WTC11 (cell line): ENCODE measurements at regions not wholly inside any gene's neighbourhood (a gene's known extent, or its start where the extent isn't known, plus 50 kb on each side); places are given as distances from the start of the nearest gene placed in this dataset.

Source experiments
- ATAC-seq: fragments of 200-7000 bp; cut with Tn5 transposase; 2 replicates; pipeline ENCODE4 v1.10.0; 2021; ENCODE audit warnings: mild to moderate bottlenecking, moderate library complexity
- CTCF ChIA-PET: fragments of 300-600 bp; sonication (Branson Sonifier 250); formaldehyde crosslinking; loops from one replicate; lab custom pipeline; 2021; ENCODE audit warnings: antibody characterized with exemption; lab: Charles Lee
- POLR2A ChIA-PET: fragments of 350-600 bp; sonication (Branson Sonifier 250); formaldehyde crosslinking; loops from one replicate; lab custom pipeline; 2021; ENCODE audit warnings: antibody characterized with exemption; lab: Charles Lee
- DNase-seq: peaks from one replicate; pipeline ENCODE4 v3.0.0; 2021; ENCODE audit warnings: low spot score
- H3K27ac Mint-ChIP-seq: 2 replicates; pipeline ENCODE4 v1.8.0; 2021; ENCODE audit warnings: mixed read lengths
- H3K27me3 Mint-ChIP-seq: 2 replicates; pipeline ENCODE4 v1.8.0; 2021; ENCODE audit warnings: low read depth, mild to moderate bottlenecking, moderate library complexity, mixed read lengths
- H3K36me3 Mint-ChIP-seq: 2 replicates; pipeline ENCODE4 v1.8.0; 2021; ENCODE audit warnings: mixed read lengths
- H3K4me1 Mint-ChIP-seq: 2 replicates; pipeline ENCODE4 v1.8.0; 2022; ENCODE audit warnings: mixed read lengths
- H3K4me3 Mint-ChIP-seq: 2 replicates; pipeline ENCODE4 v1.8.0; 2021; ENCODE audit warnings: mild to moderate bottlenecking, moderate library complexity, mixed read lengths
- H3K9me3 Mint-ChIP-seq: 2 replicates; pipeline ENCODE4 v1.8.0; 2021; ENCODE audit warnings: mixed read lengths
- ATF1 ChIP-seq: sonication (generic); formaldehyde crosslinking; IDR thresholded peaks from 2 replicates; pipeline ENCODE4 v1.8.1; 2023; ENCODE audit warnings: mild to moderate bottlenecking, moderate library complexity, missing genetic modification reagents
- ATF2 ChIP-seq: sonication (generic); formaldehyde crosslinking; IDR thresholded peaks from 2 replicates; pipeline ENCODE4 v1.8.1; 2022; ENCODE audit warnings: low read depth, missing genetic modification reagents, borderline replicate concordance
- ATF6 ChIP-seq: sonication (generic); formaldehyde crosslinking; IDR thresholded peaks from 2 replicates; pipeline ENCODE4 v1.8.1; 2023; ENCODE audit warnings: mild to moderate bottlenecking, missing genetic modification reagents
- CBFB ChIP-seq: sonication (generic); formaldehyde crosslinking; IDR thresholded peaks from 2 replicates; pipeline ENCODE4 v1.8.1; 2022; ENCODE audit warnings: mild to moderate bottlenecking, low read depth, missing genetic modification reagents
- E2F4 ChIP-seq: sonication (generic); formaldehyde crosslinking; IDR thresholded peaks from 2 replicates; pipeline ENCODE4 v1.8.1; 2022; ENCODE audit warnings: low read depth, mild to moderate bottlenecking, moderate library complexity, missing genetic modification reagents, borderline replicate concordance
- EMX1 ChIP-seq: fragments of 250-450 bp; sonication (Bioruptor Pico); IDR thresholded peaks from 2 replicates; pipeline ENCODE4 v1.8.0; 2021; ENCODE audit warnings: mild to moderate bottlenecking
- ESRRA ChIP-seq: sonication (generic); formaldehyde crosslinking; IDR thresholded peaks from 2 replicates; pipeline ENCODE4 v1.8.1; 2022; ENCODE audit warnings: mild to moderate bottlenecking, missing genetic modification reagents, borderline replicate concordance
- GTF2I ChIP-seq: fragments of 250-450 bp; sonication (Bioruptor Pico); conservative IDR thresholded peaks from 2 replicates; pipeline ENCODE4 v1.4.0; 2021; ENCODE audit warnings: mild to moderate bottlenecking
- KAT7 ChIP-seq: sonication (generic); formaldehyde crosslinking; IDR thresholded peaks from 2 replicates; pipeline ENCODE4 v1.8.1; 2023; ENCODE audit warnings: missing genetic modification reagents, mild to moderate bottlenecking, borderline replicate concordance
- NFE2L1 ChIP-seq: sonication (generic); formaldehyde crosslinking; IDR thresholded peaks from 2 replicates; pipeline ENCODE4 v1.8.1; 2023; ENCODE audit warnings: missing genetic modification reagents
- NR1H2 ChIP-seq: sonication (generic); formaldehyde crosslinking; IDR thresholded peaks from 2 replicates; pipeline ENCODE4 v1.9.0; 2021; ENCODE audit warnings: mild to moderate bottlenecking, moderate library complexity, missing genetic modification reagents
- NR3C1 ChIP-seq: sonication (generic); formaldehyde crosslinking; conservative IDR thresholded peaks from 2 replicates; pipeline ENCODE4 v1.8.1; 2023; ENCODE audit warnings: low read depth, mild to moderate bottlenecking, missing genetic modification reagents
- OVOL2 ChIP-seq: fragments of 250-450 bp; sonication (Bioruptor Pico); IDR thresholded peaks from 2 replicates; pipeline ENCODE4 v1.9.0; 2021; ENCODE audit warnings: mild to moderate bottlenecking, borderline replicate concordance
- PREB ChIP-seq: sonication (generic); formaldehyde crosslinking; IDR thresholded peaks from 2 replicates; pipeline ENCODE4 v1.8.1; 2022; ENCODE audit warnings: mild to moderate bottlenecking, missing genetic modification reagents, moderate library complexity, borderline replicate concordance
- RORB ChIP-seq: fragments of 250-450 bp; sonication (Bioruptor Pico); IDR thresholded peaks from 2 replicates; pipeline ENCODE4 v1.9.0; 2021; ENCODE audit warnings: mild to moderate bottlenecking
- SMAD4 ChIP-seq: sonication (generic); formaldehyde crosslinking; IDR thresholded peaks from 2 replicates; pipeline ENCODE4 v1.8.0; 2022; ENCODE audit warnings: mild to moderate bottlenecking, missing genetic modification reagents
- TEAD4 ChIP-seq: sonication (generic); formaldehyde crosslinking; IDR thresholded peaks from 2 replicates; pipeline ENCODE4 v1.8.0; 2022; ENCODE audit warnings: mild to moderate bottlenecking, missing genetic modification reagents
- TP53 ChIP-seq: sonication (generic); formaldehyde crosslinking; IDR thresholded peaks from 2 replicates; pipeline ENCODE4 v1.8.1; 2023; ENCODE audit warnings: mild to moderate bottlenecking, missing genetic modification reagents
- ZNF138 ChIP-seq: sonication (generic); formaldehyde crosslinking; conservative IDR thresholded peaks from 2 replicates; pipeline ENCODE4 v1.8.1; 2022; ENCODE audit warnings: mild to moderate bottlenecking, moderate library complexity, missing genetic modification reagents
- ZNF232 ChIP-seq: sonication (generic); formaldehyde crosslinking; IDR thresholded peaks from 2 replicates; pipeline ENCODE4 v1.8.0; 2022; ENCODE audit warnings: mild to moderate bottlenecking, missing genetic modification reagents
- ZNF263 ChIP-seq: sonication (generic); formaldehyde crosslinking; IDR thresholded peaks from 2 replicates; pipeline ENCODE4 v1.8.1; 2022; ENCODE audit warnings: low read depth, mild to moderate bottlenecking, moderate library complexity, missing genetic modification reagents
- ZNF317 ChIP-seq: sonication (generic); formaldehyde crosslinking; IDR thresholded peaks from 2 replicates; pipeline ENCODE4 v1.8.1; 2023; ENCODE audit warnings: low read depth, mild to moderate bottlenecking, moderate library complexity, missing genetic modification reagents, borderline replicate concordance
- ZNF512 ChIP-seq: sonication (generic); formaldehyde crosslinking; IDR thresholded peaks from 2 replicates; pipeline ENCODE4 v1.8.1; 2022; ENCODE audit warnings: missing genetic modification reagents, borderline replicate concordance
- TF ChIP-seq, protein P1 (sequence below): fragments of 250-450 bp; sonication (Bioruptor Pico); conservative IDR thresholded peaks from 2 replicates; pipeline ENCODE4 v1.9.0; 2021; ENCODE audit warnings: mild to moderate bottlenecking
- TF ChIP-seq, protein P2 (sequence below): sonication (generic); formaldehyde crosslinking; IDR thresholded peaks from 2 replicates; pipeline ENCODE4 v1.8.1; 2023; ENCODE audit warnings: mild to moderate bottlenecking, missing genetic modification reagents, moderate library complexity

DNA sequence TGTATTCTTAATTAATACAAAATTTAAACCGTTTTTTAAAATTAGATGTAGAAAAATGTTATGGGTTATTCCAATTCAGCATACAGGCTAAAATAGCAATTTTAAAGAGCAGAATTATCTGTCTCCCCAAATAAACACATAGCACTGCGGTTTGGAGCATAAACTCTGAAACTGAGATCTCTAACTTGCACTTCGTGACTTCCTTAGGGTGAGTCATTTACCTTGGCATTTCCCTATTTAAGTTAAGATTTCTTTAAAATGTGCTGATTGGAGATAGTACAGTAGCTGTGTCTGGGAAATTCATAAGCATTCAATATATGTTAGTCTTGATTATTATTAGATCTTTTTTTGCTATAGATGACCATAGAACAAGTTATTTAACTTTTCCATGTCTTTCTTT lies 143.8 kb downstream of the KDM5D start:
- no peak overlapping the region for H3K27ac Mint-ChIP-seq
- ChIA-PET CTCF (no interaction called here), POLR2A (no interaction called here)
- no peaks in the 10 kb centered on the region for H3K4me1 Mint-ChIP-seq
- H3K4me3 Mint-ChIP-seq: no peak overlapping the region
- ATAC-seq (no peak), DNase-seq (no peak)
- no peaks in the 10 kb centered on the region for H3K9me3 Mint-ChIP-seq
- TF ChIP-seq NR3C1 (CRISPR knock-in tag) (no peak), ZNF317 (CRISPR knock-in tag) (no peak), ZNF138 (CRISPR knock-in tag) (no peak), CBFB (CRISPR knock-in tag) (no peak), EMX1 (CRISPR knock-in tag) (no peak), ZNF512 (CRISPR knock-in tag) (no peak), ZNF263 (CRISPR knock-in tag) (no peak), GTF2I (CRISPR knock-in tag) (no peak), NFE2L1 (no peak), TP53 (no peak), ATF6 (CRISPR knock-in tag) (no peak), TEAD4 (CRISPR knock-in tag) (no peak), PREB (CRISPR knock-in tag) (no peak), ATF1 (no peak)
- TF ChIP-seq, protein P1, sequence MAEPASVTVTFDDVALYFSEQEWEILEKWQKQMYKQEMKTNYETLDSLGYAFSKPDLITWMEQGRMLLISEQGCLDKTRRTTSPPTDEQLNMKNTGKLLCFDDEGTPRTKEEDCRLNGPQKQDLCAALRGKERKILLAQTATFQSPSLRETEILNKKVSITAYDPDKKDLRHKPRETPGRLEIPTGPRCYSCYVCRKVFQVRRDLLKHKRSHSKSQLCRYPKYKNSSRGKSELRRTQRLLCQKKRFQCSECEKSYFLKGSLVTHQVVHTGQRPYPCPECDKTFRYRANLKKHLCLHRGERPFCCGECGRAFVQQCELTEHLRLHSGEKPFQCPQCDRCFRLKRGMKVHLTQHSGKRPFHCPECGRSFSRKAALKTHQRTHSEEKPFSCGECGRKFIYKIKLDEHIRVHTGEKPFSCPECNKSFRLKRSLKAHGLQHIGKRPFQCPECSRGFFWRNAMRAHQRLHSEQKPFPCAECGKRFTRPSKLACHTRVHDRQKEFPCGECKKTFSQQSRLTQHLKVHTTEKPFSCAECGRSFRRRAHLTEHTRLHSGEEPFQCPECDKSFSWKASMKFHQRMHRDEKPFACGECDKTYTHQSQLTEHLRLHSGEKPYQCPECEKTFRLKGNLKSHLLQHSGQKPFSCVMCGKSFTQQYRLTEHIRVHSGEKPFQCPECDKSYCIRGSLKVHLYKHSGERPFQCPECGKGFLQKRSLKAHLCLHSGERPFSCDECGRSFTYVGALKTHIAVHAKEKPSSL (CRISPR knock-in tag): no peak
- TF ChIP-seq, protein P2, sequence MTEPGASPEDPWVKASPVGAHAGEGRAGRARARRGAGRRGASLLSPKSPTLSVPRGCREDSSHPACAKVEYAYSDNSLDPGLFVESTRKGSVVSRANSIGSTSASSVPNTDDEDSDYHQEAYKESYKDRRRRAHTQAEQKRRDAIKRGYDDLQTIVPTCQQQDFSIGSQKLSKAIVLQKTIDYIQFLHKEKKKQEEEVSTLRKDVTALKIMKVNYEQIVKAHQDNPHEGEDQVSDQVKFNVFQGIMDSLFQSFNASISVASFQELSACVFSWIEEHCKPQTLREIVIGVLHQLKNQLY (CRISPR knock-in tag): no peak
- H3K36me3 Mint-ChIP-seq: peaks cover 29% of the 10 kb centered on the region
- no peaks in the 10 kb centered on the region for H3K27me3 Mint-ChIP-seq

DNA sequence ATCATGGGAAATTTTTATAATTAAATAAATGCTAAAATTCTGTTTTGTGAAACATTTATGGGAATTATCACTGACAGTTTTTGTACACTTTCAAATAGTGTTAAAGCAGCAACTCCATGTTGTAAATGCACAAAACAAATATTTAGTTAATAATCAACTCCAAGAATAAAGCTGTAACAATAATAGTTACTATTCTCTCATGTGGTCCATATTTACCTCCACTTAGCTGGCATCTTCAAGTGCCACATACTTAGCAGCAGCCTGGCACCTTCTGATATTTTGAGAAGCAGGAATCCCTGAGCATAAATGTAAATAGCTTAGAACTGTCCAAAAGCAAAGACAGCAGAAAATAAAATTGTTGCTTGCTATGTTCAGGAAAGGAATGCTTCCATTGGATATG lies 154.3 kb downstream of the KDM5D start:
- Mint-ChIP-seq H3K4me3 (no peak overlapping the region), H3K36me3 (peaks cover 43% of the 10 kb centered on the region), H3K9me3 (peaks cover 2% of the 10 kb centered on the region), H3K27ac (no peak overlapping the region), H3K27me3 (no peaks in the 10 kb centered on the region), H3K4me1 (no peaks in the 10 kb centered on the region)
- CTCF ChIA-PET: no interaction called here
- POLR2A ChIA-PET: no interaction called here
- ATAC-seq: no peak
- DNase-seq: no peak
- TF ChIP-seq ATF2 (CRISPR knock-in tag) (no peak), E2F4 (no peak), ZNF232 (CRISPR knock-in tag) (no peak), NR1H2 (no peak), NR3C1 (CRISPR knock-in tag) (no peak), OVOL2 (CRISPR knock-in tag) (no peak), GTF2I (CRISPR knock-in tag) (no peak), RORB (CRISPR knock-in tag) (no peak), SMAD4 (CRISPR knock-in tag) (no peak), ESRRA (CRISPR knock-in tag) (no peak), KAT7 (CRISPR knock-in tag) (no peak)
